GM12891 (cell line): ENCODE measurements at regions not wholly inside any gene's neighbourhood (a gene's known extent, or its start where the extent isn't known, plus 50 kb on each side); places are given as distances from the start of the nearest gene placed in this dataset.

Source experiments
- POLR2A ChIP-seq: IDR thresholded peaks from 2 replicates; pipeline ENCODE4 v1.6.1; 2011; ENCODE audit warnings: low read depth, low read length, control low read depth
- POLR2AphosphoS5 ChIP-seq: IDR thresholded peaks from 2 replicates; pipeline ENCODE4 v1.6.1; 2011; ENCODE audit warnings: low read depth, low read length, control low read depth
- POU2F2 ChIP-seq: IDR thresholded peaks from 2 replicates; pipeline ENCODE4 v1.6.1; 2011; ENCODE audit warnings: low read depth, mild to moderate bottlenecking, control low read depth, low read length, moderate library complexity
- SPI1 ChIP-seq: IDR thresholded peaks from 2 replicates; pipeline ENCODE4 v1.6.1; 2011; ENCODE audit warnings: low read depth, low read length, control low read depth
- TAF1 ChIP-seq: IDR thresholded peaks from 2 replicates; pipeline ENCODE4 v1.6.1; 2011; ENCODE audit warnings: low read depth, low read length, control low read depth

- TF ChIP-seq POLR2AphosphoS5 (no peak), POU2F2 (no peak), TAF1 (no peak), SPI1 (no peak), POLR2A (no peak)
Measured at GRCh38 chr7:69448071-69448470, 150.2 kb upstream of the AUTS2 start.
